HG03103 (cell line): ENCODE measurements at regions not wholly inside any gene's neighbourhood (a gene's known extent, or its start where the extent isn't known, plus 50 kb on each side); places are given as distances from the start of the nearest gene placed in this dataset.

Experiments
- ATAC-seq: cut with Tn5 transposase; IDR thresholded peaks from one replicate; pipeline ENCODE4 v1.9.1; 2021; ENCODE audit warnings: low read depth; ENCODE audit not compliant: unreplicated experiment

DNA sequence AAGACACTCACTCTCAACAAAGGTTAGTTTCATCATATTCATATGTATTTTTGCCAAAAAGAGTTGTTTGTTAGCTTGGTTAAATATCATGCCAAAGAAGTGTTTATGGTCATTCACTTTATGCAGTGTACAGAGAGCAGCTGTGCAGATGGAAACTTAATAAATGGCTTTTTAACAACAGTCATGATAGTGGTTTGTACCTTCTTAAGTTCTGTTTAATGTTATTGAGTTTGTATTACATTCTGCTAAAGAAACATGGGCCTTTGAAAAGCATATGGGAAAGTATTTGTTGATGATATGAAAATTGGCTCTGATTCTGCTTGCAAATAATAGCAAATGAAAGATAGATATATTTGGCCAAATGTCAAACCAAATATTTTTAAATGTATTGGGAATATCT lies 607.3 kb downstream of the NCAM2 start:
- ATAC-seq = no peak

DNA sequence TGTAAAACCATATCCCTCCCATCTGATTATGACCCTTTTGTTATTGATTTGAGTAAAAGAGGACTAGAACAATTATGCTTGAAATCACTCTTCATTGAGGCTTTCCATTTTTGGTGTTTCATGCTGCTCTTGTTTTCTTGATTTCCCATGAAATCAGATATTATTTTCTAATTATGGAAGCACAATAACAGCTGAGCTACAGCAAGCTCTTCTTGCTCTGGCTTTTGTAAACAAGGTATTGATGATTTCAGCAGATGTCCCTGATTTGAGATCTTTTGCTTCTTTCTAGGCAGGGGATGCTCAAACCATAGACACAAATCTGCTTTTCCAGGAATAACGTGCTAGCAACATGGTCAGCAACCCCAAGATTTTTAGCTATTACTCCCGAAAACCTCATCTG lies 607.8 kb downstream of the NCAM2 start:
- ATAC-seq = no peak

DNA sequence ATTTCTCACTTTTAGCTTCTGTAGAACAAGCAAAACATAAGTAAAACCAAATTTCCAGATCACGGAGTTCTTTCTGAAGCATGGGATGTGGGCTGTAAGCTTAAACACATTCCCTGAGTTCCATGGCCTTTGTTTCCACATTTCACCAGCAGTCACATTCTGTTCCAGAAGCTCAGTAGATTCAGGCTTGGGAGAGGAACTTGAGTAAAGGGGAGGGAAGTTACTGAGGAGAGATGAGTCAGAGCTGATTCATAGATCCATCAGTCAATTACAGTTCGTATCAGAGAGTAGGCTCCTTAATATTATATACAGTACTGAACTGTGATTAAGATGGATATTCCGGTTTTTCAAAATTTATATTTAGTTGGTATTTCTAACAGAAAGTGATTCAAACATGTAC lies 614.3 kb downstream of the NCAM2 start:
- ATAC-seq = no peak

DNA sequence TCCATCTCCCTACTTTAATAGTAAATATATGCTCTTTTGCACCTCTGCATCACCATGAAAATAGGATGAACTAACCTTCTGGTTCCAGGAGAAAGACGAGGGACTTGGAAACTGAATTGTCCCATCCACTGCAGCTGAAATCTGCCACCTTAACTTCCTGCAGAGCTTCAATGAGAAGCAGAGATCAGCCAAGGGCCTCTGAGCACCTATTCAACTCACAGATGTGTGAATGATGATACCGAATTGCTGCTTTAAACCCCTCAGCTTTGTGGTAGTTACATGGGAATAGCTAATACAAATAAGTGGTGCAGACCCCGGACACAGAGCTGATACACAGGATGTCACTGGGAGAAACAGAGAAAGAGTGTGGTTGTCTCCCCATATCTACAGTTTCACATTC lies 616.8 kb downstream of the NCAM2 start:
- no peak for ATAC-seq

DNA sequence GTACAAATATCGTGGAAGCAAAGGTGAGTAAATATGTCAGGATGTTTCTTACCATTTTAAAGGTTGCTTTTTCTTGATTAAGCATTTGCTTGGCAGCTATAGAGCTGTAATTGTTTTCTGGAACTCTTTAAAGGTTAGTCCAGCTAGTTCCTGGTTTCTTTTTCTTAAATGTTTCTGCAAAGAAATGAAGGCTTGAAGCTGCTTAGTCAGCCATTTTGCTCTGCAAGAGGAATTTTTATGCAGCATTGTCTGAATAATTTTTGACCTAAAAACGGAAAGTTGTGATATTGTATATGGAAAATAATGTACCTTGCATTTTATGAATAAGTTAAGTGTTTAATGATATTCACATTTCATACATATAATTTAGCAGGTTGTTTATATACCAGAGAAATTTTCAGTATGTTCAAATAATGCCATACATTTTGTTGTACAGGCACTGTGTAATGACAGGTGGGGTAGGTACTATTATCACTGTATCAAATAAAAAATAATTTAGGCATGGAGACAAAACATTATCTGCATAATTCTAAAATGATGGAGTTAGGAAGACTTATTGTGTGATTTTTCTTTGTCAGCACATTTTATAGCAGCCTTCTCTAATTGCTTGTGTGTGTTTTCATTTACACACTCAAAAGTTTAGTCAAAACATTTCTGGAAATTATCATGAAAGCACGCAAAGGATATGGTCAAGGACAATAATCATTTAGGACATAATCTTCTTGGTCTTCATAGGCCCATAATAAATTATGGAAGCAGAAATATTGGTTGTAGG lies 624.4 kb downstream of the NCAM2 start:
- no peak for ATAC-seq

DNA sequence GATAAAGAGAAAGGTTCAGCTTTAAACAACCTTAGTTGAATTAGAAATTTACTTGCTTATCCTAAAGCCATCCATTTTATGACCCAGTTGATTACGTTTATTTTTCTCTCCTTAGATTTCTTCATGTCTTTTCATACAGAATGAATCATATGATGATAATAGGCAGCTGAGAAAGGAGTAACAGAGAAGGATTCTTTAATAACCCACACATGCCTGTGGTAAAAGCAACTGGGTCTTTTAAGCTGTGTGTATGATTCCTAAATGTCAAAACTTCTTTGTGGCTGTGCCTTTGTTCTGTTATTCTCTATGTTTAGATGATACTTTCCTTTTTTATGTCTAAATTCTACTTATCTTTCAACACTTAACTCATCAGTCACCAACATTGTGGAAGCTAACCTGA lies 626.5 kb downstream of the NCAM2 start:
- ATAC-seq = no peak

DNA sequence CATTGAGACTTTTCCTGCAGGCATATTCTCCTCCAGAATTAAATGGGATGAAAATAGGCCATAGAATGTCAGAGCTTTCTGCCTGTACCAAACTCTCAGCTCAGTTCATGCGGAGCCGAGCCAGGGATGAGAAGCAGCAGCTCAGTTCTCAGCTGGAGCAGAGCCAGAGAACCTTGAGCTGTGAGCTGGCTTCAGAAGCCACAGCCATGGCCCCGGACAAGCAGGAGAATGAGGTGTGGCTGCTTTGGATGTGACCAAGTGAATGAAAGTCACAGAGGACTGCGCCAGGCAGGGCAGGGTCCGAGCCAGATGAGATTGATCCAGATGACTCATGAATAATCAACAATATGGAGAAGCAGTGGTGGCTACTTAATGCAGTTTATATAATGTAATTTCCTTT lies 633.8 kb downstream of the NCAM2 start:
- no peak for ATAC-seq

DNA sequence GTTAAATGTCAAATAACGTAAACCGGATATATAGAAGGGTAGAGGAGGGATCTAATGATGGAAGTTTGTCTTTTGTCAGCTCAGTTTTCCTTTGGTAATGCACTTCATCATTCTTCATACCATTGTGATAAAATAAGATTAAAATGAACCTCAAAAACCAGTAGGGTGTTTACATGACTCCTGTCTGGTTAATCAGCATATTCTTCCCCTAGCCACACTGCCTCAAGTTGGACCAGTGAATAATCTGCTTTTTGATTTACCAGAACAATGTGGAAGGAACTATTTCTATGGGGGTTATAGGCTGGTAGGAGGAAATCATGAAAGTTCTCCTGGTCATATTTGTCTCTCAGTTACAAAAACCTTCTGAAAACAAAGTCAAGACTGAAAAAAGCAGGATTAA lies 634.7 kb downstream of the NCAM2 start:
- no peak for ATAC-seq

DNA sequence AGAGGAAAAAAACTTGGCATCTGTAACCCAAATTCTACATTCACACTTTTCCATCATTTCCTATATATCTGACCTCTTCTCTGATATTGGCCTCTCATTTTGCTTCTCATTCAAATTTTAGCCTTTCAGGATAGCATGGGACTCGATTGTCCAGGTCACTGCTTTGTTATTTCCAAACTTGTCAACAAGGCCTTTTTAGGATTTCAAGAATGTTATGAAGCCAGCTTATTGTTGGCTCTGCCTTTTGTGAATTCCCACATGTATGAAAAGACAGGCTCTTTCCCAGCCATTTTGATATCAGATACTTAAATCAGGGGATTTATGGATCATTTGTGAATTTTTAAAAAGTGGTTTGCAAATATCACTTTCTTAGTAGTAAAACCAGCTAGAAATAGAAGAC lies 663.5 kb downstream of the NCAM2 start:
- ATAC-seq = no peak

DNA sequence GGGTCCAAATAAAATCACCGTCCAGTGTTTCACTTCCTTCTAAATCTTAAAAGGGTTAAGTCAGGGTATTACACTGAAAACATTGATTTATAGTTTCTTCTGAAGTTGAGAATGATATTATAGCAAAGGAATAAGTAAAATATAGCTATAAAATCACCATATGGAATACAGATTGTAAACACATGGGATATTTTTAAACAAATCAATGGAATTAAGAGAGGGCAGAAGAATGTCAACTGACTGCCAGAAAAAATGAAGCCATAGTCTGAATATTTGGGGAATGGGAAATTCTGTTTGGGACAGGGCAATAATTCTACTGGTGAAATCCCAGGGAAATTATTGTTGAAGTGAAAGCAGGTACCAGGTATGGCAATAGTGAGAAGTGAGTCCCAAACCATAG lies 664.6 kb downstream of the NCAM2 start:
- no peak for ATAC-seq

DNA sequence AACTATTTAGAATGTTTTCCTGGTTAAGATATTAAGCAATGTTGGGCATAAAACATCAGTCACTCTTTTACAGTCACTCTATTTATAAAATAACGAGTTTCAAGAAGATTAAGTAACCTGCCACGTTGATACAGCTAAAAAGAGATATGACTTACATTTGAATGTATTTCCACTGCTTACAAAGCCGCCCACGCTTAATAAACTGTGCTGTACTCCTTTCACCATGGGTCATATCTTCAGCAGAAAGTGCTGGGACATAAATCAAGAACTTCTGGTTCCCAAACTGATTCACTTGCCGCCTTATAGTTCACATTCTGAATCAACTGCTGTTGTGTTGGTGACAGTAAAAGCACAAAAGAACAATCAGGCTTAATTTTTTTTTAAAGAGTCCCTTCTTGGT lies 666.7 kb downstream of the NCAM2 start:
- no peak for ATAC-seq

DNA sequence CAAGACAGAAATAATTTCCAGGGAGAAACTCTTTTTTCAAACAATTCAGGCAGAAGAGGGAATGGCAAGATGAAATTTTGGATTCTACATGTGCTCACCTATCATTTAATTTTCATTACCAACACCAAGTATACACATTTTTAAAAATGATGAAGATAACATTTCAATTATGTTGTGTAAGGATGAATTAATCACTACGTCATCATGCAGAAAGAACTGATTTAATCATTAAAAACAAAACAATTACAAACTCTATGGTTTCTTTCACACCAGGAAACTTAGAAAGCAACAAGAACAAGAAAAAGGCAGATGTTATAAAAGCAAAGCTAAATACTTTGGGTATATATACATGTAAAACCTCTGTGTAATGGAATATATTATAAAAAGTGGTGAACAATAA lies 668.5 kb downstream of the NCAM2 start:
- ATAC-seq = no peak

DNA sequence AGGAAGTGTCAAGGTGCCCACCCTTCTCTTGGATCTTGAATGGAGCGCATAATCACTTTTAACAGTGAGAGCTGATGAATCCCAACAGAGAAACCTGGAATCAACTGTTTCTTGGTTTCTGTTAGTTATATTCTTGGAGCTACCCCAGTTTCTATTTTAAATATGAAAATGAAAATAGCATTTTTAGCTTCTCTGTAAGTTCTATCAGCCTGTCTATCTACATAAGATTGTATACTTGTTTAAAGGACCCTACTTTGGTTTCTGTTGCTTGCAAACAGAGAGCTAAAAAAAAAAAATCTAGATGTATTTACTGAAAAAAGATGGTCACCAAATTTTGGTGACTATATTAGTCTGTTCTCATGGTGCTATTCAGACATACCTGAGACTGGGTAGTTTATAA lies 670.0 kb downstream of the NCAM2 start:
- ATAC-seq = no peak

DNA sequence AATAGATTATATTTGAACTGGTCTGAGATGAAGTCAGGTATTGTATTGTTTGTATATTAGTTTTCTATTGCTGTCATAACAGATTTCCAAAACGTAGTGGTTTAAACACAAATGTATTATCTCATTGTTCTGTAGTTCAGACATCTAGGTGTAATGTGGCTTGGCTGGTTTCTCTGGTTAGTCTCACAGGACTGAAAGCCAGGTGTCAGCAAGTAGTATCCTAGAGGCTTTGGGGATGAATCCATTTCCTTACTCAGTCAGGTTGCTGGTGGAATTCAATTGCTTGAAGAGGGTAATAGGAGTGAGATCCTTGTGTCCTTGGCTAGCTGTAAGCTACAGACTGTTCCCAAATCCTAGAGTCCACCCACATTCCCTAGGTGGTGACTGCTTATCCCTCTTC lies 675.8 kb downstream of the NCAM2 start:
- ATAC-seq = no peak

DNA sequence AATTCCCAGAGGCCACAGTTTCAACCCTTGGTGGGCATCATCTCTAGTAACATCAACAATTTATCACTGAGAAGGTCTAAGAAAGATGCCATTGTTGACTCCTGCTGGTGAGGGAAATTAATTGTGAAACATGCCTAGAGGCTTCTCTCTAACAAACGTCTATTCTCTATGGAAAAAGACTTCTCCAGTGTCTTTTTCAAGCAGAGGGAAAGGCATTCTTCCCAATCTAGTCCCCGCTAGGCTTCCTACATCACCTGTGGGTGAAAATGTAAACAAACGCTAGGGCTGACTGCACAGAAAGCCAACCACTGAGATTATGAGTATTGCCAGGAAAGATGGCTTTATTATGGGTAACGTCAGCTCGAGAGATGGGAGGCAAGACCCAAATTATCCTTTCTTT lies 677.4 kb downstream of the NCAM2 start:
- ATAC-seq = no peak

DNA sequence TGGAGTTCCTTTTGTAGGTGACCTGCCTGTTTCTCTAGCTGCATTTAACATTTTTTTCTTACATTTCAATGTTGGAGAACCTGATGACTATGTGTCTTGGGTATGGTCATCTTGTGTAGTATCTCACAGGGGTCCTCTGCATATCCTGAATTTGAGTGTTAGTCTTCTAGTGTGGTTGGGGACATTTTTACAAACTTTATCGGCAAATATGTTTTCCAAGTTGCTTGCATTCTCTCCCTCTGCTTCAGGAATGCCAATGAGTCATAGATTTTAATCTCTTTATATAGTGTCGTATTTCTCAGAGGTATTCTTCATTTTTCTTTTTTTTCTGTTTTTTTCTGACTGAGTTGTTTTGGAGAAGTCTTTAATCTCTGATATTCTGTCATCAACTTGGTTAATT lies 684.0 kb downstream of the NCAM2 start:
- ATAC-seq = no peak

DNA sequence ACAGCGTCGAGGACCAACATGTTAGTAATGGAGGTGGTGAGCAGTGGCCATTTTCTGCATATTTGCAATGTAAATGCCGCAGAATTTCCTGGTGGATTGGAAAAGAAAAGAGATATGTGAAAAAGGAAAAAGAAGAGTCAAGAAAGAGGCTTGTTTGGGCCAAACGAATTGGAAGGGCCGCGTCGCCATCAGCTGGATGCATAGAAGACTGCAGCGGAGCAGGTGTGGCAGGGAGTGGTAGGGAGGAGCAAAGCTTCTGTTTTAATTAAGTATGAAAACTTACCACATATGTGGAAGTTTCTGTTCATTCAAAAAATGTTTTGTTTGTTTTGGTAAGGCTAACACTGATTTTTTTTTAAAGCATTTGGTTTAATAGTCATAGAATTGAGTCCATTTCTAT lies 690.7 kb downstream of the NCAM2 start:
- ATAC-seq = no peak

DNA sequence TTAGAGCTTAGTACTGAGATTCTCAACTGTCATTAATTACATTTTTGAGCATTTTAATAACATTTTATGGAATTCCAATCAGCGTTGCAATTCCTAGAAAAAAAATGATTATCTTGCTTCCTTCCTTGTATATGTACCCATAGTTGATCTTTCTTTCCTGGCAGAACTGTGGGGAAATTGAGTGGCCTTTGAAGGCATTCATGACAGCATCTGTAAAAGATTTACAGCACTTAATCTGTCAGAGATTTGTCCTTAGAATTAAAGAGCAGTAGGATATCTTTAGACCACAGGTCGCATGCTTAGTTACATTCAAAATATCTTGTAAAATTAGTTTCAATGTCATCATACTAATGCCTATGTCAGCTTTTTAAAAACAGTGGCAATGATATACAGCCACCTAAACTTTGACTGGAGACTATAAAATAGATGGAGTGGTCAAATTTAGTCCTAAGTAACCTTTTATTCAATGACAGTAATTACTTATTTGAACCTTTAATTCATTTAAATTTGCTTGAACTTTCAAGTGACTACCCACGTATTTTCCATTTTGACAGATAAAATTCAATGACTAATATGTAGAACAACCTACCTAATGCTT lies 692.0 kb downstream of the NCAM2 start:
- no peak for ATAC-seq

DNA sequence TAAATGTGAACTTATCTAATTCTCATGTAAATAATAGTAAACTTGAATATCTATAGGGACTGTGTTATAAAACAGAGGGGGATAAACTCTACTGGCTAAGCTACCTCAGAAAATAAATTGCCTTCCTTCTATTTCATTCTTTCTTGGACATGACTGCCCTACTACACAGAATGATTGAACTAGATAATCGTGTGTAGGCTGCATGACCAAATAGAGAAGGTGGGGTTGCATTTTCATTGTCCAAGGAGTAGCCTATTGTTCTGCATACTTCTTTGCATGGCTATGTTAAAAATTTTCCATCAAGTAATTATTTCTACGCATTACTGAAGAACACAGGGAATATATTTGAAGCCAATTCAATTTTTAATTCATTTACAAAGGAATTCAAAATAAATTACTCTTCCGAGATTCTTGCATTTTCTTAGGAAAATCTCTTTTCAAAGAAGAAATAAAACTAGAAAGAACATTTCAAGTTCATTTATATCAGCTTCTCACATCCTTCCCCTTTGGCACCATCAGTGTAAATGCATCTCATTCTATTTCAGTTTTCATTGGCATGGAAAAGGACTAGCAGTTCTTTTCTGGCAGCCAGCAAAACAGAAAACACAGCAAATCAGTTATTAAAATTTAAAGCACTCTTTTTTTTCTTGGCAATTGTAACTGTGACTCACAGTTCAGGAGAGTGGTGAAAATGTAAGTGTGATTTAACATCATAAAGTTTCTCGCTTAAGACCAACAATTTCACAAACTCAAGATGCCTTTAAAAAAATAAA lies 714.7 kb downstream of the NCAM2 start:
- ATAC-seq = no peak

DNA sequence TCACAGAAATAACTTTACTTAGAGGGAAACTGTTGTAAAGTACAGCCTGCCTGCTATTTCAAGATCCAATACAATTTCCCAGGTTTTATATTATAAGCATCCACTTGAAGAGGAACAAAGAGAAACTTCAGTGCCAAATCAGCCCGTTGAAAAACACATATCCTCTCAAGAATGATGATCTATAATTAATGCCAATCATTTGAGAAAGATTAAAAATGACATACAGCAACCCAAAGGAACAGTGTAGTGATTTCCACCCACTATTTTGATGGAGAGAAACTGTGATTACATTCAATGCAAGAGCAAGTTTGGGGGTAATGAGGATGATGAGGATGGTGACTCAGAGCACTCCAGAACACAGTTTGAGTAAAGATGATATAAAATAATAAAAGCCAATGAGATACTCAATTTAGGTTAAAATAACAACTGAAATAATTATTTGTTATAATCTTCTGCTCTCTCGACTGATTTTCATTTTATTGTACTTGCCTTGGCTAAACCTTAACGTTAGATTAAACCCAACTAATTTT lies 715.5 kb downstream of the NCAM2 start:
- ATAC-seq = no peak

DNA sequence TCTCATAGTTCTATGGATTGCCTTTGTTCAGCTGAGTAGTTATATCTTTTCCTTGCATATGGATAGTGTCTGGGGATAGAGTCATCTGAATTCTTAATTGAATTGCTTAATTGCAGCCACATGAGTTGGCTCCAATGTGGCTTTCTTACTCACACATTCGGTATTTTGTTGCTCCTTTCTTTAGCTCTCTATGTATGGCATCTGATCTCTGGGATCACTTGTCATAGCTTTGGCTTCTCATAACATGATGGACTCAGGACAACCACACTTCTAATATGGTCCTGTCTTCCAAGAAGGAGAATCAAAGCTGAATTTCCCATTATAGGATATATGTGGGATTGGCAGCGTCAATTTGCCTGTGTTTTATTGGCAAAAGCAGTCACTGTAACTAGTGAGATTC lies 716.2 kb downstream of the NCAM2 start:
- ATAC-seq = no peak
